H1 (cell line): ENCODE measurements at regions not wholly inside any gene's neighbourhood (a gene's known extent, or its start where the extent isn't known, plus 50 kb on each side); places are given as distances from the start of the nearest gene placed in this dataset.
A peak's percentile ranks its signal among the peaks of the same experiment; 100 is the strongest.

Experiments used
- CTCF ChIA-PET: fragments of 300-600 bp; sonication (Branson Sonifier 250); formaldehyde crosslinking; loops from one replicate; lab custom pipeline; 2021; ENCODE audit not compliant: partially characterized antibody; lab: Charles Lee
- POLR2A ChIA-PET: fragments of 300-600 bp; sonication (Branson Sonifier 250); formaldehyde crosslinking; loops from one replicate; lab custom pipeline; 2021; ENCODE audit warnings: inconsistent platforms; ENCODE audit not compliant: partially characterized antibody; lab: Charles Lee
- DNase-seq, 2 experiments: peaks; one replicate each; pipeline versions ENCODE4 v3.0.0 to v3.0.0-alpha.2; 2010 to 2022; ENCODE audit warnings: low spot score in 2 of 2, low read depth in 1 of 2, mixed read lengths in 1 of 2
- FAIRE-seq: peaks from 2 replicates; lab custom pipeline; 2011; peaks lifted over from hg19 to GRCh38; lab: Jason Lieb, UNC
- H2AFZ ChIP-seq: 2 replicates; pipeline ENCODE4 v1.8.1; 2012; ENCODE audit warnings: low read length, inconsistent platforms
- H2AK5ac ChIP-seq: 2 replicates; pipeline ENCODE4 v1.6.1; 2013; ENCODE audit warnings: low read depth, low read length
- H2BK120ac ChIP-seq: replicated peaks from 2 replicates; pipeline ENCODE3; 2013; ENCODE audit warnings: low read depth, low read length, inconsistent platforms
- H2BK12ac ChIP-seq: 2 replicates; pipeline ENCODE4 v1.6.1; 2013; ENCODE audit warnings: low read depth, low read length
- H2BK15ac ChIP-seq: 2 replicates; pipeline ENCODE4 v1.6.1; 2013; ENCODE audit warnings: low read length
- H2BK20ac ChIP-seq: 2 replicates; pipeline ENCODE4 v1.6.1; 2013; ENCODE audit warnings: low read length
- H2BK5ac ChIP-seq: 2 replicates; pipeline ENCODE4 v1.6.1; 2013; ENCODE audit warnings: low read depth, low read length
- H3K14ac ChIP-seq: 2 replicates; pipeline ENCODE4 v1.6.1; 2013; ENCODE audit warnings: inconsistent platforms; ENCODE audit not compliant: insufficient read length
- H3K18ac ChIP-seq: 2 replicates; pipeline ENCODE4 v1.6.1; 2013; ENCODE audit warnings: low read length; ENCODE audit errors: extremely low read depth
- H3K23ac ChIP-seq: 2 replicates; pipeline ENCODE4 v1.6.1; 2013; ENCODE audit warnings: inconsistent platforms; ENCODE audit not compliant: insufficient read length
- H3K23me2 ChIP-seq: 2 replicates; pipeline ENCODE4 v1.6.1; 2013; ENCODE audit warnings: low read depth, low read length
- H3K27ac ChIP-seq: 2 replicates; pipeline ENCODE4 v1.6.1; 2011; ENCODE audit warnings: low read depth, low read length, inconsistent platforms
- H3K27me3 ChIP-seq, 4 experiments: replicated peaks in 1 of 4; 1 replicate in 1 of 4; 2 replicates in 3 of 4; pipeline versions ENCODE4 v1.6.1 to v1.8.1; 2011 to 2013; ENCODE audit warnings: low read length in 3 of 4, mild to moderate bottlenecking in 3 of 4, inconsistent platforms in 2 of 4, mixed read lengths in 2 of 4, moderate library complexity in 1 of 4; ENCODE audit not compliant: control insufficient read depth in 3 of 4, insufficient read depth in 3 of 4; ENCODE audit errors: extremely low read depth in 1 of 4
- H3K36me3 ChIP-seq, 4 experiments: 2 replicates each; pipeline versions ENCODE4 v1.6.1 to v1.8.1; 2011 to 2013; ENCODE audit warnings: mild to moderate bottlenecking in 4 of 4, low read length in 3 of 4, moderate library complexity in 2 of 4, control low read depth in 1 of 4, inconsistent platforms in 1 of 4; ENCODE audit not compliant: insufficient read depth in 4 of 4, control insufficient read depth in 2 of 4
- H3K4ac ChIP-seq: replicated peaks from 2 replicates; pipeline ENCODE3; 2013; ENCODE audit warnings: low read length, low read depth, mixed read lengths, inconsistent platforms; ENCODE audit not compliant: insufficient read length
- H3K4me1 ChIP-seq, 4 experiments: replicated peaks in 1 of 4; 1 replicate in 1 of 4; 2 replicates in 3 of 4; pipeline versions ENCODE4 v1.6.1 to v1.8.1; 2011 to 2013; ENCODE audit warnings: low read length in 3 of 4, inconsistent platforms in 2 of 4, mixed read lengths in 1 of 4; ENCODE audit not compliant: insufficient read depth in 4 of 4, control insufficient read depth in 3 of 4
- H3K4me2 ChIP-seq, 2 experiments: 2 replicates each; pipeline versions ENCODE4 v1.6.1 to v1.8.1; 2011 to 2013; ENCODE audit warnings: low read depth in 2 of 2, low read length in 2 of 2, control low read depth in 1 of 2, inconsistent platforms in 1 of 2, mild to moderate bottlenecking in 1 of 2; ENCODE audit not compliant: insufficient read depth in 1 of 2
- H3K4me3 ChIP-seq, 4 experiments: fragments of 200-600, 300-600 bp in 1 of 4; sonication (generic), shearing (Covaris generic), sonication (Bioruptor Twin) in 1 of 4; 2 replicates each; pipeline versions ENCODE4 v1.5.1 to v1.8.1; 2011 to 2016; ENCODE audit warnings: low read length in 4 of 4, low read depth in 3 of 4, control low read depth in 2 of 4, inconsistent platforms in 2 of 4, mild to moderate bottlenecking in 2 of 4, mixed read lengths in 1 of 4, moderate library complexity in 1 of 4; ENCODE audit not compliant: insufficient read depth in 2 of 4; ENCODE audit errors: extremely low read depth in 1 of 4
- H3K56ac ChIP-seq: replicated peaks from 2 replicates; pipeline ENCODE3; 2013; ENCODE audit warnings: low read depth, mild to moderate bottlenecking, mixed read lengths, low read length, inconsistent platforms; ENCODE audit not compliant: insufficient read length
- H3K79me1 ChIP-seq: 2 replicates; pipeline ENCODE4 v1.6.1; 2013; ENCODE audit warnings: low read depth, low read length, control low read depth
- H3K79me2 ChIP-seq, 2 experiments: 2 replicates each; pipeline versions ENCODE4 v1.6.1 to v1.8.1; 2012 to 2013; ENCODE audit warnings: low read length in 2 of 2, mild to moderate bottlenecking in 2 of 2, inconsistent platforms in 1 of 2; ENCODE audit not compliant: insufficient read depth in 2 of 2, control insufficient read depth in 1 of 2
- H3K9ac ChIP-seq, 4 experiments: replicated peaks in 1 of 4; 1 replicate in 1 of 4; 2 replicates in 3 of 4; pipeline versions ENCODE4 v1.6.1 to v1.8.1; 2011 to 2013; ENCODE audit warnings: low read depth in 3 of 4, low read length in 3 of 4, control low read depth in 2 of 4, mild to moderate bottlenecking in 2 of 4, moderate library complexity in 2 of 4, inconsistent platforms in 1 of 4; ENCODE audit errors: extremely low read depth in 1 of 4
- H3K9me3 ChIP-seq, 2 experiments: 2 replicates each; pipeline versions ENCODE4 v1.6.1 to v1.8.1; 2012 to 2013; ENCODE audit warnings: mild to moderate bottlenecking in 2 of 2, moderate library complexity in 2 of 2, control low read depth in 1 of 2, inconsistent platforms in 1 of 2, low read depth in 1 of 2, low read length in 1 of 2, mixed read lengths in 1 of 2; ENCODE audit not compliant: insufficient read depth in 2 of 2
- H4K20me1 ChIP-seq, 2 experiments: replicated peaks in 1 of 2; 2 replicates each; pipeline versions ENCODE3 to v1.8.1; 2011 to 2013; ENCODE audit warnings: inconsistent platforms in 2 of 2, low read length in 2 of 2, mild to moderate bottlenecking in 1 of 2; ENCODE audit not compliant: insufficient read depth in 2 of 2, control insufficient read depth in 1 of 2
- H4K5ac ChIP-seq: 2 replicates; pipeline ENCODE4 v1.6.1; 2013; ENCODE audit warnings: low read length, low read depth, mixed read lengths, inconsistent platforms; ENCODE audit not compliant: insufficient read length
- H4K8ac ChIP-seq: 2 replicates; pipeline ENCODE4 v1.8.0; 2013; ENCODE audit warnings: mild to moderate bottlenecking, moderate library complexity, low read length, inconsistent platforms; ENCODE audit not compliant: insufficient read depth; ENCODE audit errors: extremely low read depth
- H4K91ac ChIP-seq: replicated peaks from 2 replicates; pipeline ENCODE3; 2013; ENCODE audit warnings: low read length, mixed read lengths, inconsistent platforms; ENCODE audit not compliant: insufficient read length
- BACH1 ChIP-seq: IDR thresholded peaks from 2 replicates; pipeline ENCODE4 v1.6.1; 2012; ENCODE audit warnings: low read length, improper control_type of control experiment
- CHD1 ChIP-seq: IDR thresholded peaks from 2 replicates; pipeline ENCODE4 v1.6.1; 2012; ENCODE audit warnings: low read depth, low read length, improper control_type of control experiment
- HDAC6 ChIP-seq: IDR thresholded peaks from one replicate; pipeline ENCODE4 v1.7.1; 2012; ENCODE audit warnings: low read depth, mild to moderate bottlenecking, inconsistent platforms, low read length, moderate library complexity
- YY1 ChIP-seq: IDR thresholded peaks from 2 replicates; pipeline ENCODE4 v1.6.1; 2011; ENCODE audit warnings: low read depth, mild to moderate bottlenecking, low read length

DNA sequence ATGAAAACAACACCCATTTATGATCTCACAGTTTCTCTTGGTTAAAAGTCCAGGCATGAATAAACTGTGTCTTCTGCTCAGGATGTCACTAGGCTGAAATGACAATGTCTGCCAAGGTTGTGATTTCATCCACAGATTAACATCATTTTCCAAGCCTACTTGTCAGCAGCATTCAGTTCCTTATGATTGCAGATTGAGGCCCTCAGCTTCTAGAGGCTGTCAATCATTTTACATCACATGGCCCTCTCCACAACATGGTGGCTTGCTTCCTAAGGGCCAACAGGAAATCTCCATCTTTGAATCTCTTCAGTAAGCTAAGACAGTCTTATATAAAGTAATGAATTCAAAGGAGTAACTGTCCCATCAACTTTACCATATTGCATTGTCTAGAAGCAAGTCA lies 377.6 kb downstream of the ANKRD7 start:
- peak overlapping the region; percentile 53; the same call in 1 of the 2 replicates for H2AFZ ChIP-seq
- no peaks in the 10 kb centered on the region for H3K36me3 ChIP-seq
- no peaks in the 10 kb centered on the region for H3K9me3 ChIP-seq
- H3K79me2 ChIP-seq = no peaks in the 10 kb centered on the region
- POLR2A ChIA-PET = no interaction called here
- H3K23ac ChIP-seq = no peak overlapping the region
- H2BK120ac ChIP-seq = no peak overlapping the region
- no peak overlapping the region for H2AK5ac ChIP-seq
- H3K9ac ChIP-seq = no peak overlapping the region
- H3K4me2 ChIP-seq = no peak overlapping the region
- H4K91ac ChIP-seq = no peak overlapping the region
- H3K4me1 ChIP-seq = no peaks in the 10 kb centered on the region
- no peak overlapping the region for H4K8ac ChIP-seq
- no peak overlapping the region for H3K14ac ChIP-seq
- DNase-seq = no peak
- H3K23me2 ChIP-seq = no peaks in the 10 kb centered on the region
- no peaks in the 10 kb centered on the region for H3K79me1 ChIP-seq
- no peak for FAIRE-seq
- no peak overlapping the region for H2BK12ac ChIP-seq
- H4K20me1 ChIP-seq = no peaks in the 10 kb centered on the region
- no peak overlapping the region for H2BK20ac ChIP-seq
- no peak overlapping the region for H3K18ac ChIP-seq
- no peak overlapping the region for H3K4me3 ChIP-seq
- CTCF ChIA-PET = no interaction called here
- no peak overlapping the region for H2BK5ac ChIP-seq
- no peak overlapping the region for H4K5ac ChIP-seq
- H2BK15ac ChIP-seq = no peak overlapping the region
- no peak overlapping the region for H3K27ac ChIP-seq
- no peak overlapping the region for H3K56ac ChIP-seq
- TF ChIP-seq YY1 (no peak), HDAC6 (no peak), CHD1 (no peak), BACH1 (no peak)
- no peaks in the 10 kb centered on the region for H3K27me3 ChIP-seq
- H3K4ac ChIP-seq = no peak overlapping the region
